GM18951 (cell line): ENCODE measurements at regions not wholly inside any gene's neighbourhood (a gene's known extent, or its start where the extent isn't known, plus 50 kb on each side); places are given as distances from the start of the nearest gene placed in this dataset.

Experiments
- POLR2A ChIP-seq: IDR thresholded peaks from 4 replicates; pipeline ENCODE4 v1.6.1; 2011; ENCODE audit warnings: mild to moderate bottlenecking; ENCODE audit not compliant: insufficient read length, insufficient read depth; ENCODE audit errors: extremely low read depth
- in situ Hi-C: fragments of 300-500 bp; cut with MboI; formaldehyde crosslinking; loops from one replicate; pipeline ENCODE4 v1.12.0; 2022; ENCODE audit warnings: low sequenced_read_pairs, mixed read lengths, inconsistent platforms; ENCODE audit not compliant: unreplicated experiment

- no peak for TF ChIP-seq POLR2A
- in situ Hi-C loops = loop anchor here (25.0 kb wide), 1 partner anchor 1086 kb away; no protein-coding TSS in a partner anchor
These were observed 299.0 kb downstream of the FBXO15 start for GRCh38 chr18:73848656-73849055.

- TF ChIP-seq POLR2A = no peak
- in situ Hi-C loops = loop anchor here (25.0 kb wide), 1 partner anchor 1081 kb away; no protein-coding TSS in a partner anchor
These were observed 304.2 kb downstream of the FBXO15 start for GRCh38 chr18:73843455-73843854.

DNA sequence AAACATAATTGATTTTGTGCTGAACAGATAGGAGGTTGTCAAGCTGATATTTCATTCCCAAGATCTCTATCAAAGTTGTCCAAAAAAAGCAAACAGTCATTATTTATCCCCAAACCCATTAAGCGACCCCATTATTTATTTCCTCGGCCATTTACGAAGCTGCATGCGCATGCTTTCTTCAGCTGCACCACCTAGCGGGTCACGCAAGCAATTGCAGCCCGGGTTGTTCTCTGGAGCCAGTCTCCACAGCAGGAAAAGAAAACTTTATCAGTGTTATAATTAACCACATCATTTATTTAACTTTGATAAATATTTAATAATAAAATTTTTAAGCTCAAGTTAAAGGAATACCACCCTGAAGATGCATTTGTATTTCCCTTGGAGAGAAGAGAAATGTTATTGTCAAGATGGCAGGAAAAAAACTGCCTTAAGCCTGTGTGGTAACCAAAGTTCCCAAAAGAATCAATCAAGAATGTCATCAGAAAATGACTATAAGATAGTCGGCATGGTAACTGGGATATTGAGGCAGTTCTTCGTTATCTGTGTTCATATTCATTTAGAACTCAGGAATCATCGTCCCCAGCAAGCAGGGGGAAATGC is 304.7 kb downstream of the FBXO15 start:
- TF ChIP-seq POLR2A = no peak
- in situ Hi-C loops = loop anchor here (25.0 kb wide), 1 partner anchor 1081 kb away; no protein-coding TSS in a partner anchor

DNA sequence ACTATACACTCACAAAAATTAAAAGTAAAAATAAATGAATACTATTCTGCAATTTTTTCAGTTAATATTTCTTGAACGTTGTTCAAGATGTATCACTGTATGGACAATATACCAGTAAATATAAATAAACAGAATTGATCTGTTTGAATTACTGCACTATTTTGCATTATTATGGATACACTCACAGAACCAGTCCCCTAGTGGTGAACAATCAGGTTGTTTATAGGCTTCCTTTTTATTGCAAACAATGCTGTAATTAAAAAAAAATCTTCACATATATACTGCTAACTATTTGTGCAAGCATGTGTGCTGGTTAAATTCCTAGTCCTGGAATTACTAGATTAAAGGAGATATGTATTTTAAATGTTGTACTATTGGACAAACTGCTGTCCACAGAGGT is 306.0 kb downstream of the FBXO15 start:
- no peak for TF ChIP-seq POLR2A

DNA sequence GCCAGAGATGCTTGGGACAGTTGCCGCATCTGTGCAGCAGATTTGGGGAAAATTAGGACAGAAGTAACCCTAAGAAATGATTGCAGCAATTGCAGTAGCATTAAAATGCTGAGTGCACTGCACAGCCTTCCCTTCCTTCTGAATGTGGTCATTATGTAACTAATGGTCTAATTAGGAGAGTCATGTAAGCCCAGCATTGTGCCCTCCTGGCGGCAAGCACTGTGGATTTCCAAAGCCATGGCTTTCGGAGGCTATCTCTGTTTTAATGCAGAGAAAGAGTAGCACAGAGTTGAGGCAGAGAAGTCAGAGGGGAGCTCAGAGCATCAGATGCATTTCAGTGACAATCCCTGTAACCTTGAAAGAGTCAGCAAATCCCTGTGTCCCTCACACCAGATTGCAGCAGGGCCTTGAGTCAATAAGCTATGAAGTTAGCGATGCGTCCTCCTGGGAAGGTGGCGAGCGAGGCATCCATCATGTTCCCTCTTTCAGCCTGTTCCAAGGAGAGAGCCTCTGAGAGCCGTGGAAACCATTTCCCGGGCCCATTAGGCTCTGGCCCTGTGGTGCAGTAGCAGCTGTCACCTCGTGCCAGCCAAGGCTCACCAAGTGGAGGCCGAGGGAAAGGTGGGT is 307.2 kb downstream of the FBXO15 start:
- no peak for TF ChIP-seq POLR2A
- in situ Hi-C loops = loop anchor here (25.0 kb wide), 1 partner anchor 1078 kb away; no protein-coding TSS in a partner anchor

More for the DNA sequence above, 306.0 kb downstream of the FBXO15 start:
- in situ Hi-C loops = loop anchor here (25.0 kb wide), 1 partner anchor 1079 kb away; no protein-coding TSS in a partner anchor

- in situ Hi-C loops = loop anchor here (25.0 kb wide), 1 partner anchor 1077 kb away; no protein-coding TSS in a partner anchor
These were observed 308.2 kb downstream of the FBXO15 start for GRCh38 chr18:73839441-73839840.

DNA sequence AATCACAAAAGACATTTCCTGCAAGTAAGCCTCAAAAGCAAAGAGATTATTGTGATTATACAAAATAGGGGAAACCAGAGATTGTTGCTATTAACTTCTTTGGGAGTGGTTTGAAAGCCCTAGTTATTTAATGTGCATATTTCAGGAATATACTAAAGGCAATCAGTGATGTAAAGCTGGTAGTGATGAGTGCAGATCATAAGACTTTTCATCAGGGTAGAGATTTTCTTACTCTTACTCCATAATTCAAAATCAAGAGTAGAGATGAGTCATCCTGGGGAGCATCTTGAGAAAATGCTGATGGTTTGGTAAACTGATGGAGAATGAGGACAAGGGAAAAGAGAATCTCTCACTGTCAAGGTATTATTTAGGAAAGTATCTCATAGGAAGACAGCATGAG is 309.5 kb downstream of the FBXO15 start:
- no peak for TF ChIP-seq POLR2A
- in situ Hi-C loops = loop anchor here (25.0 kb wide), 1 partner anchor 1076 kb away; no protein-coding TSS in a partner anchor

More at GRCh38 chr18:73839441-73839840, 308.2 kb downstream of the FBXO15 start:
- no peak for TF ChIP-seq POLR2A

DNA sequence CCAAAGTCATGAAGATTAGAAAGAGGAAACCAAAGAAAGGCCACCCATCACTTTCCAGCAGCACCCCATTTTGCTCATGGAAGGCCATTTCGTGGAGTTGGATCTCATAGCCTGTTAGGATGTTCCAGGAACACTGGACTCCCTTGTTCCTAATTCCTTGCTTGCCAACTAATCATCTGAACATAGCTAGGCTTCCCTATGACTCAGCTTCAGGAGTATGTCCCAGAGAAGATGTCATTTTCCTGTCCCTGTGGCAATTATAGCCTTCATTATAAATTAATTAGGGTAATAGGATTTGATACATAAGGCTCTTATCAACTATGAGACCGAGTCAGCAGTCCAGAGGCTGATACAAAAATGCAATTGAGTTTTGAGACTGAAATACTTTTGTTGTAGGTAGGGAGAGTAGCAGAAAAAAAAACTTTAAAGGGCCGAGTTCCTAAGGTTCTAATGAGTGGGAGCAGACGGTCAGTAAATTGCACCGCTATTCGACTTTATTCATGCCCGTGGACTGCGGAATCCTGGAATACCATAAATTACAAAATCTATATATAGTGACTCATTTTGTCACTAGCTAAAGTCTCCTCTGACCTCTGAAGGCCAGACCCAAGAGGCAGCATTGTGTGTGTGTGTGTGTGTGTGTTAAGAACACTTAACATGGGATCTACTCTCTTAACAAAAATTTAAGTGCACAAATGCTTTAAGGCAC is 311.8 kb downstream of the FBXO15 start:
- no peak for TF ChIP-seq POLR2A
- in situ Hi-C loops = loop anchor here (25.0 kb wide), 1 partner anchor 1074 kb away; no protein-coding TSS in a partner anchor

GRCh38 chr18:73835039-73835438 is 312.6 kb downstream of the FBXO15 start:
- no peak for TF ChIP-seq POLR2A
- in situ Hi-C loops = loop anchor here (25.0 kb wide), 1 partner anchor 1073 kb away; no protein-coding TSS in a partner anchor

GRCh38 chr18:73831688-73832087 is 315.9 kb downstream of the FBXO15 start:
- in situ Hi-C loops = loop anchor here (25.0 kb wide), 1 partner anchor 1069 kb away; no protein-coding TSS in a partner anchor
- TF ChIP-seq POLR2A = no peak

GRCh38 chr18:73829146-73829545 is 318.5 kb downstream of the FBXO15 start:
- in situ Hi-C loops = loop anchor here (25.0 kb wide), 1 partner anchor 1067 kb away; no protein-coding TSS in a partner anchor
- TF ChIP-seq POLR2A = no peak

- in situ Hi-C loops = loop anchor here (25.0 kb wide), 1 partner anchor 1066 kb away; no protein-coding TSS in a partner anchor
- no peak for TF ChIP-seq POLR2A
These were observed 319.8 kb downstream of the FBXO15 start for GRCh38 chr18:73827801-73828200.

DNA sequence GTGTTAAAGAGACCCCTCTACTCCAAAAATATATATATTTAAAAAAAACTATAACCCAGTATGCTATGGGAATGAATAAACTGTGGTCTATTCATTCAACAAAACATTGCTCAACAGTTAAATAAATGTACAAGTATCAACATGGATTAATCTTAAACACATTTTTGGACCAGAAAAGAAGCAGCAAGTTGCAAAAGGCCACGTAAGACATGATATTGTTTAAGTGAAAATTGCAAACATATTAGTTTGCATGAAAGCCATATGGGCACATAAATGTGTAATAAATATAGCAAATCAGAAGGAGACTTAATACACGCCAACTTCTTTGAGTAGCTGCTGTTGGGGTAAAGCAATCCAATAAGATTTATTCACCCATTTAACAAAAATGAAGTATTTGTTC is 321.5 kb downstream of the FBXO15 start:
- in situ Hi-C loops = loop anchor here (25.0 kb wide), 1 partner anchor 1064 kb away; no protein-coding TSS in a partner anchor
- TF ChIP-seq POLR2A = no peak

- in situ Hi-C loops = loop anchor here (25.0 kb wide), 1 partner anchor 1062 kb away; no protein-coding TSS in a partner anchor
- TF ChIP-seq POLR2A = no peak
These were observed 323.0 kb downstream of the FBXO15 start for GRCh38 chr18:73824671-73825070.
